ENCODE measurements at regions not wholly inside any gene's neighbourhood (a gene's known extent, or its start where the extent isn't known, plus 50 kb on each side); places are given as distances from the start of the nearest gene placed in this dataset.

- ChIA-PET CTCF (ENCODE audit: low intra/inter-chr PET ratio) (no interaction called here), POLR2A (no interaction called here)
- intact Hi-C loops (cut with micrococcal nuclease), result no loop called here
- H3K27ac ChIP-seq (ENCODE audit: extremely low read depth, low read depth, low read length), result no peak overlapping the region
- no peak for ATAC-seq
- H3K27me3 ChIP-seq (ENCODE audit: control insufficient read depth in 2 of 2, insufficient read depth in 2 of 2, low read length in 2 of 2), result no peaks in the 10 kb centered on the region
- in situ Hi-C loops (cut with MboI), result no loop called here
- WGBS (ENCODE audit: insufficient coverage, low coverage, missing lambda C conversion rate), result 1% methylated on average over 6 of the region's 6 CpGs
- no peak overlapping the region for H3K4me2 ChIP-seq (ENCODE audit: insufficient read depth, low read length)
- H3K79me2 ChIP-seq (ENCODE audit: control insufficient read depth, insufficient read depth, low read length), result no peaks in the 10 kb centered on the region
- no peaks in the 10 kb centered on the region for H3K9me3 ChIP-seq (replicated peaks; ENCODE audit: control insufficient read depth, insufficient read depth, low read depth, low read length)
- no peaks in the 10 kb centered on the region for H3K4me1 ChIP-seq (replicated peaks in 1 of 2; ENCODE audit: control insufficient read depth in 2 of 2, insufficient read depth in 2 of 2, low read length in 2 of 2)
- no peak for FAIRE-seq
- H3K36me3 ChIP-seq (ENCODE audit: control insufficient read depth, insufficient read depth, low read length), result no peaks in the 10 kb centered on the region
- no peaks in the 10 kb centered on the region for H4K20me1 ChIP-seq (replicated peaks; ENCODE audit: control insufficient read depth, insufficient read depth, low read length)
- TF ChIP-seq CREBBP (IDR thresholded peaks at IDR 0.05; ENCODE audit: low read depth, low read length) (no peak), ERF (CRISPR knock-in tag; IDR thresholded peaks at IDR 0.05) (no peak), ZNF280B (CRISPR knock-in tag; IDR thresholded peaks at IDR 0.05) (no peak), ZSCAN32 (CRISPR knock-in tag; IDR thresholded peaks at IDR 0.05) (no peak), SAFB (IDR thresholded peaks at IDR 0.05; ENCODE audit: borderline replicate concordance, low read depth, low read length) (no peak), YY1 (IDR thresholded peaks at IDR 0.05; ENCODE audit: borderline replicate concordance in 1 of 3, control insufficient read depth in 1 of 3, extremely low read depth in 1 of 3, insufficient read depth in 3 of 3, insufficient read length in 1 of 3, insufficient replicate concordance in 2 of 3, low read depth in 1 of 3, low read length in 2 of 3) (no peak), NCOA2 (IDR thresholded peaks at IDR 0.05; ENCODE audit: partially characterized antibody in 2 of 2) (no peak), PHF21A (IDR thresholded peaks at IDR 0.05; ENCODE audit: borderline replicate concordance, low read depth) (no peak), FOXK1 (CRISPR knock-in tag; IDR thresholded peaks at IDR 0.05; ENCODE audit: borderline replicate concordance) (no peak), ZC3H4 (CRISPR knock-in tag; IDR thresholded peaks at IDR 0.05; ENCODE audit: borderline replicate concordance) (no peak), SRSF3 (IDR thresholded peaks at IDR 0.05; ENCODE audit: insufficient read depth, low read length) (no peak), ZNF583 (CRISPR knock-in tag; IDR thresholded peaks at IDR 0.05) (no peak)
- TF ChIP-seq, protein P1, sequence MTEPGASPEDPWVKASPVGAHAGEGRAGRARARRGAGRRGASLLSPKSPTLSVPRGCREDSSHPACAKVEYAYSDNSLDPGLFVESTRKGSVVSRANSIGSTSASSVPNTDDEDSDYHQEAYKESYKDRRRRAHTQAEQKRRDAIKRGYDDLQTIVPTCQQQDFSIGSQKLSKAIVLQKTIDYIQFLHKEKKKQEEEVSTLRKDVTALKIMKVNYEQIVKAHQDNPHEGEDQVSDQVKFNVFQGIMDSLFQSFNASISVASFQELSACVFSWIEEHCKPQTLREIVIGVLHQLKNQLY (CRISPR knock-in tag; conservative IDR thresholded peaks at IDR 0.05), result no peak
- TF ChIP-seq, protein P2, sequence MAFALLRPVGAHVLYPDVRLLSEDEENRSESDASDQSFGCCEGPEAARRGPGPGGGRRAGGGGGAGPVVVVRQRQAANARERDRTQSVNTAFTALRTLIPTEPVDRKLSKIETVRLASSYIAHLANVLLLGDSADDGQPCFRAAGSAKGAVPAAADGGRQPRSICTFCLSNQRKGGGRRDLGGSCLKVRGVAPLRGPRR (CRISPR knock-in tag; IDR thresholded peaks at IDR 0.05), result no peak
- no peak for DNase-seq (ENCODE audit: extremely low read depth in 1 of 4, low spot score in 3 of 4)
- no TSS peak for BruUV-seq (replicated peaks)
- H2AFZ ChIP-seq (ENCODE audit: low read depth, low read length), result no peak overlapping the region
- no peaks in the 10 kb centered on the region for H3K9me1 ChIP-seq (ENCODE audit: control insufficient read depth, insufficient read depth, low read length)
- H3K4me3 ChIP-seq, result no peak overlapping the region
- H3K9ac ChIP-seq (ENCODE audit: insufficient read depth in 1 of 2, low read depth in 2 of 2, low read length in 2 of 2), result no peak overlapping the region
Observed at GRCh38 chr13:107730813-107731212, 484.5 kb downstream of the LIG4 start.

Measured in K562 (cell line).